Calu3 (cell line): ENCODE measurements at regions not wholly inside any gene's neighbourhood (a gene's known extent, or its start where the extent isn't known, plus 50 kb on each side); places are given as distances from the start of the nearest gene placed in this dataset.

Experiments used
- BruUV-seq: library from RNA; stranded (reverse); fragments of 400-500 nt; replicated peaks from 2 replicates; lab custom pipeline; 2021; lab: Mats Ljungman, UMichigan
- CTCF ChIA-PET: fragments of 300-600 bp; sonication (Branson Sonifier 250); formaldehyde crosslinking; loops from one replicate; lab custom pipeline; 2022; ENCODE audit warnings: antibody characterized with exemption; lab: Charles Lee
- DNase-seq: peaks from one replicate; pipeline ENCODE4 v3.0.0; 2022
- H3K27ac Mint-ChIP-seq: one replicate; pipeline ENCODE4 v1.8.0; 2022; ENCODE audit warnings: mixed read lengths; ENCODE audit not compliant: unreplicated experiment
- H3K27me3 Mint-ChIP-seq: one replicate; pipeline ENCODE4 v1.8.0; 2022; ENCODE audit warnings: mixed read lengths; ENCODE audit not compliant: unreplicated experiment
- H3K36me3 Mint-ChIP-seq: one replicate; pipeline ENCODE4 v1.8.0; 2022; ENCODE audit warnings: mild to moderate bottlenecking, moderate library complexity, mixed read lengths; ENCODE audit not compliant: insufficient read depth, unreplicated experiment
- H3K4me1 Mint-ChIP-seq: one replicate; pipeline ENCODE4 v1.8.0; 2022; ENCODE audit warnings: mild to moderate bottlenecking, low read depth, mixed read lengths; ENCODE audit not compliant: unreplicated experiment
- H3K4me3 Mint-ChIP-seq: one replicate; pipeline ENCODE4 v1.8.0; 2022; ENCODE audit warnings: mild to moderate bottlenecking, low read depth, moderate library complexity, mixed read lengths; ENCODE audit not compliant: unreplicated experiment
- H3K9me3 Mint-ChIP-seq: one replicate; pipeline ENCODE4 v1.8.0; 2022; ENCODE audit warnings: low read depth, mixed read lengths; ENCODE audit not compliant: unreplicated experiment
- intact Hi-C: fragments of 100-400 bp; cut with micrococcal nuclease; formaldehyde crosslinking; loops from one replicate; pipeline ENCODE4 v1.10.0; 2022; ENCODE audit not compliant: unreplicated experiment
- TF ChIP-seq, protein P1 (sequence below): fragments of 200-600 bp; IDR thresholded peaks from one replicate; pipeline ENCODE4 v1.8.0; 2022; ENCODE audit warnings: antibody characterized with exemption; ENCODE audit not compliant: unreplicated experiment

DNA sequence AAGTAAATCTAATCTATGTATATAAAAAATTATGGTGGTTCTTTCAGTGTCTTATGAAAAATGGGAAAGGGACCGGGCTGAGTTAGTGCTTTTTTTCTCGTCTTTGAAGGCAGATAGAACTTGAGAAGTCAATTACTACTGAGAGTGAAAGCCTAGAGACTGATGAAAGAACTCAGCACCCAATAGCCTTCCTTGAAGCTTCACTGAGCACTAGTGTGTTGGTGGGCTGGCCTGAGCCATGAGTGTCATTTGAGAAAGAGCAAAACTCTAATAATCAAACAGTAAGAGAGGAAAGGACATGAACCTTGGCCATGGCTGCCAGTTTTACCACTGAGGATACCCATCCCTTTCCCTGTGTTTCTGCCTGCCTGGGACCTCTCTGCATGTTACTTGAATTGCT is 428.3 kb upstream of the RASGRP1 start:
- H3K4me3 Mint-ChIP-seq = no peak overlapping the region
- TF ChIP-seq, protein P1, sequence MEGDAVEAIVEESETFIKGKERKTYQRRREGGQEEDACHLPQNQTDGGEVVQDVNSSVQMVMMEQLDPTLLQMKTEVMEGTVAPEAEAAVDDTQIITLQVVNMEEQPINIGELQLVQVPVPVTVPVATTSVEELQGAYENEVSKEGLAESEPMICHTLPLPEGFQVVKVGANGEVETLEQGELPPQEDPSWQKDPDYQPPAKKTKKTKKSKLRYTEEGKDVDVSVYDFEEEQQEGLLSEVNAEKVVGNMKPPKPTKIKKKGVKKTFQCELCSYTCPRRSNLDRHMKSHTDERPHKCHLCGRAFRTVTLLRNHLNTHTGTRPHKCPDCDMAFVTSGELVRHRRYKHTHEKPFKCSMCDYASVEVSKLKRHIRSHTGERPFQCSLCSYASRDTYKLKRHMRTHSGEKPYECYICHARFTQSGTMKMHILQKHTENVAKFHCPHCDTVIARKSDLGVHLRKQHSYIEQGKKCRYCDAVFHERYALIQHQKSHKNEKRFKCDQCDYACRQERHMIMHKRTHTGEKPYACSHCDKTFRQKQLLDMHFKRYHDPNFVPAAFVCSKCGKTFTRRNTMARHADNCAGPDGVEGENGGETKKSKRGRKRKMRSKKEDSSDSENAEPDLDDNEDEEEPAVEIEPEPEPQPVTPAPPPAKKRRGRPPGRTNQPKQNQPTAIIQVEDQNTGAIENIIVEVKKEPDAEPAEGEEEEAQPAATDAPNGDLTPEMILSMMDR = no peak
- H3K27me3 Mint-ChIP-seq = no peaks in the 10 kb centered on the region
- H3K4me1 Mint-ChIP-seq = peaks cover 38% of the 10 kb centered on the region
- H3K36me3 Mint-ChIP-seq = no peaks in the 10 kb centered on the region
- intact Hi-C loops = loop anchor here (10.0 kb wide), 2 partner anchors 162 to 592 kb away; partner anchors contain the start of gene THBS1
- H3K27ac Mint-ChIP-seq = no peak overlapping the region
- peaks cover 3% of the 10 kb centered on the region for H3K9me3 Mint-ChIP-seq
- CTCF ChIA-PET = no interaction called here
- no peak for DNase-seq
- no TSS peak for BruUV-seq

DNA sequence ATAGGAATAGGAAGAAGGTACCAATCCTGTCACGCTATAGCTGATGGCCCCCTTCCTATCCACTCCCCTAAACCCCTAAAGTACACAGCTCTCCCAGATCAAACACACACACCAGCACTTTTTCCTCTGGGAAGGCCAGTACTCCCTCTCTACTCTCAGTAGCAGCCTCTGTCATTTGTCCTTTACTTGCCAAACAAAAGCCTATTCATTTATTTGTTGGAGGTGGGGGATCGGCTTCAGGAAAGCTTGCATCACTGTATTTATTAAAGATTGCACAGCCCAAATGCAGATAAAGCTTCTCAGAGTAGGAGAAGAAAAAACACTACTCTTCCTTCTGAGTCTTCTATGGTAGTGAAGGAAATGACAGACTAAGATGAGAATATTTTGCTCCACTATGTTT is 429.7 kb upstream of the RASGRP1 start:
- no TSS peak for BruUV-seq
- Mint-ChIP-seq H3K36me3 (no peaks in the 10 kb centered on the region), H3K4me3 (no peak overlapping the region), H3K4me1 (peaks cover 38% of the 10 kb centered on the region), H3K27ac (no peak overlapping the region), H3K27me3 (no peaks in the 10 kb centered on the region), H3K9me3 (peaks cover 3% of the 10 kb centered on the region)
- no peak for DNase-seq
- CTCF ChIA-PET = interaction anchor here (0.6 kb wide), 1 partner anchor 723 kb away, joined by 3 read pairs; no protein-coding TSS in a partner anchor
- TF ChIP-seq, protein P1 = no peak
- intact Hi-C loops = loop anchor here (10.0 kb wide), 2 partner anchors 160 to 590 kb away; partner anchors contain the start of gene THBS1

DNA sequence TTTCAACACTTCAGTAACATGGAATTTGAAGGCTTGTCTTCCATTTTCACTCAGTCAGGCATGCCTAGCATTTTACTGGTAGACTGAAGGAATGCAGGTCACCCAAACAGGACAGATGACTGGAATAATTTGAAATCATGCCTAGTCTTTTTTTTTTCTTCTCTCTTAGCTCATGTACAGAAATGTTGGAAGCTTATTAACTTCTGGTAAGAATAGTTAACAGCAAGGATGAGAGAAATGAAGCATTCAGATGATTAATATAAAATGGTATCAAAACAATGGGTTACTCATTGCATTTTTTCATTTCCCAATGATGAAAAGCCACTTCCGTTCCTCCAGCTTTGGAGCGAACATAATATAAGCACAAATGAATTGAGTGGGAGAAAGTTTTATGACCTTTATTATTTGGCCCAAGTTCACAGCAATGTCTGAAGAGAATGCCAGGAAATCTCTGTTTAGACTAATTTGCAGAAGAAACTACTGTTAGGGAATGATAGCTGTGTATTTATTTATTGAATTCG is 431.6 kb upstream of the RASGRP1 start:
- Mint-ChIP-seq H3K36me3 (no peaks in the 10 kb centered on the region), H3K4me3 (no peak overlapping the region), H3K27me3 (no peaks in the 10 kb centered on the region), H3K27ac (no peak overlapping the region), H3K9me3 (peaks cover 3% of the 10 kb centered on the region), H3K4me1 (peaks cover 35% of the 10 kb centered on the region)
- CTCF ChIA-PET = no interaction called here
- BruUV-seq = no TSS peak
- intact Hi-C loops = loop anchor here (10.0 kb wide), 2 partner anchors 159 to 589 kb away; partner anchors contain the start of gene THBS1
- TF ChIP-seq, protein P1 = no peak
- no peak for DNase-seq

DNA sequence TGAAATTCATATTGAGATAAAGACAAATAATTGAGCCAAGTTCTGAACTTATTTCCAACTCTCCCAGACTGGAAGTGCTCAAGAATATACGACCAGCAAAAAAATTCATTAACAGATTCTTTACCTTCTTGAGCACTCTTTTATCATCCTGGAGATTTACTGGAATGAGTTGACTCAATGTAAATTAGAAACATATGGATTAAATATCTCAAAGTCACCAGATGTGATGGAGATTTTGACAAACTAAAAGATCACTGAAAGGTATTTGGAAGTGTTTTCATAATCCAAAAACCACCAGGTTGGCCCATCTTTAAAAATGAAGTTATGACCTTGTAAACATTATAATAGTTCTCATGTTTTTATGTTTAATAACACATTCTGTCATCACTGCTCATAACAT is 433.2 kb upstream of the RASGRP1 start:
- Mint-ChIP-seq H3K9me3 (peaks cover 3% of the 10 kb centered on the region), H3K36me3 (no peaks in the 10 kb centered on the region), H3K27ac (no peak overlapping the region), H3K4me3 (no peak overlapping the region), H3K4me1 (peaks cover 26% of the 10 kb centered on the region), H3K27me3 (no peaks in the 10 kb centered on the region)
- TF ChIP-seq, protein P1 = no peak
- intact Hi-C loops = loop anchor here (10.0 kb wide), 2 partner anchors 157 to 587 kb away; partner anchors contain the start of gene THBS1
- BruUV-seq = no TSS peak
- CTCF ChIA-PET = no interaction called here
- no peak for DNase-seq
